ENCODE measurements at regions not wholly inside any gene's neighbourhood (a gene's known extent, or its start where the extent isn't known, plus 50 kb on each side); places are given as distances from the start of the nearest gene placed in this dataset.

DNA sequence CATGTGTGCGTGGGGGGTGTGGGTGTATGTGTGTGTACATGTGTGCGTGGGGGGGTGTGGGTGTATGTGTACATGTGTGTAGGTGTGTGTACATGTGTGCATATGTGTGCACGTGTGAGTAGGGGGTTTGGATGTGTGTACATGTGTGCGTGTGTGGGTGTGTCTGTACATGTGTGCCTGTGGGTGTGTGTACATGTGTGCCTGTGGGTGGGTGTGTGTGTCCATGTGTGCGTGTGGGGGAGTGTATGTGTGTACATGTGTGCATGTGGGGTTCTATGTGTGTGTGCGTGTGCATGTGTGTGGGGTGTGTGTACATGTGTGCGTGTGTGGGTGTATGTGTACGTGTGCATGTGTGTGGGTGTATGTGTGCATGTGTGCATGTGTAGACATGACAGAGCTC is 129.1 kb downstream of the C16orf95 start:
- peak overlapping the region; percentile 2 for H3K4ac ChIP-seq (ENCODE audit: low read length)
- no peak overlapping the region for H4K91ac ChIP-seq (ENCODE audit: low read depth, low read length, poor library complexity)
- peaks cover 6% of the 10 kb centered on the region for H3K79me1 ChIP-seq (ENCODE audit: low read depth, low read length)
- no peak overlapping the region for H4K8ac ChIP-seq (ENCODE audit: low read depth, low read length)
- peaks cover 0 to 17% of the 10 kb centered on the region in 2 donors for H3K9me3 ChIP-seq (replicated peaks in 1 of 2; ENCODE audit: control insufficient read depth in 2 of 2, insufficient read depth in 1 of 2, low read depth in 1 of 2, low read length in 2 of 2)
- H2BK12ac ChIP-seq (ENCODE audit: low read length), result no peak overlapping the region
- H3K9ac ChIP-seq (ENCODE audit: low read depth, low read length, poor library complexity), result peak overlapping the region; percentile 37
- H3K14ac ChIP-seq (ENCODE audit: low read length), result peak overlapping the region; percentile 50
- H3K23ac ChIP-seq (ENCODE audit: low read depth, low read length, poor library complexity), result peak overlapping the region; percentile 62
- H3K18ac ChIP-seq (ENCODE audit: low read length), result no peak overlapping the region
- peaks cover 0 to 4% of the 10 kb centered on the region in 2 donors for H3K36me3 ChIP-seq (replicated peaks in 1 of 2; ENCODE audit: control insufficient read depth in 2 of 2, insufficient read depth in 2 of 2, low read length in 2 of 2)
- no peak overlapping the region for H2AFZ ChIP-seq (ENCODE audit: low read length)
- no peak for DNase-seq (ENCODE audit: low spot score)
- no peak overlapping the region for H2AK5ac ChIP-seq (ENCODE audit: low read depth, low read length)
- no peak overlapping the region for H3K4me2 ChIP-seq (ENCODE audit: insufficient read depth, low read length, poor library complexity, severe bottlenecking)
- no peak overlapping the region for H3K27ac ChIP-seq (replicated peaks; ENCODE audit: low read length)
- H2BK5ac ChIP-seq (ENCODE audit: low read length), result no peak overlapping the region
- no CpG with 5 or more reads among the region's 8 CpGs for WGBS, 2 donors (ENCODE audit: extremely low coverage in 2 of 2, insufficient read length in 2 of 2, insufficient replicate concordance in 1 of 2)
- H3K27me3 ChIP-seq (ENCODE audit: control insufficient read depth in 3 of 3, insufficient read depth in 3 of 3, low read depth in 1 of 3, low read length in 3 of 3), result peaks cover 0 to 2% (median 0%) of the 10 kb centered on the region in 3 experiments
- no peak overlapping the region for H2BK120ac ChIP-seq (ENCODE audit: low read depth, low read length)
- no peak overlapping the region for H2BK15ac ChIP-seq (ENCODE audit: low read length)
- peaks cover 9 to 13% of the 10 kb centered on the region in 2 donors for H3K4me1 ChIP-seq (ENCODE audit: control insufficient read depth in 2 of 2, insufficient read depth in 1 of 2, low read depth in 1 of 2, low read length in 2 of 2)
- H3K4me3 ChIP-seq (ENCODE audit: low read length in 2 of 2), result peak overlapping the region in 1 of 2 donors; percentile 73

GRCh38 chr16:87189426-87189825 is 127.8 kb downstream of the C16orf95 start:
- Histone ChIP-seq H2BK12ac (ENCODE audit: low read length) (no peak overlapping the region), H3K4me1 (ENCODE audit: control insufficient read depth in 2 of 2, insufficient read depth in 1 of 2, low read depth in 1 of 2, low read length in 2 of 2) (peaks cover 9 to 13% of the 10 kb centered on the region in 2 donors), H3K27me3 (ENCODE audit: control insufficient read depth in 3 of 3, insufficient read depth in 3 of 3, low read depth in 1 of 3, low read length in 3 of 3) (peaks cover 0 to 2% (median 0%) of the 10 kb centered on the region in 3 experiments), H3K18ac (ENCODE audit: low read length) (no peak overlapping the region), H3K23ac (ENCODE audit: low read depth, low read length, poor library complexity) (no peak overlapping the region), H2AK5ac (ENCODE audit: low read depth, low read length) (no peak overlapping the region), H3K9ac (ENCODE audit: low read depth, low read length, poor library complexity) (no peak overlapping the region), H2BK120ac (ENCODE audit: low read depth, low read length) (no peak overlapping the region), H2AFZ (ENCODE audit: low read length) (no peak overlapping the region), H3K4me3 (ENCODE audit: low read length in 2 of 2) (no peak overlapping the region), H4K8ac (ENCODE audit: low read depth, low read length) (no peak overlapping the region), H4K91ac (ENCODE audit: low read depth, low read length, poor library complexity) (no peak overlapping the region), H3K4me2 (ENCODE audit: insufficient read depth, low read length, poor library complexity, severe bottlenecking) (no peak overlapping the region), H3K79me1 (ENCODE audit: low read depth, low read length) (peaks cover 6% of the 10 kb centered on the region), H3K9me3 (replicated peaks in 1 of 2; ENCODE audit: control insufficient read depth in 2 of 2, insufficient read depth in 1 of 2, low read depth in 1 of 2, low read length in 2 of 2) (peaks cover 0 to 20% of the 10 kb centered on the region in 2 donors), H3K27ac (replicated peaks; ENCODE audit: low read length) (no peak overlapping the region), H2BK5ac (ENCODE audit: low read length) (no peak overlapping the region), H3K36me3 (replicated peaks in 1 of 2; ENCODE audit: control insufficient read depth in 2 of 2, insufficient read depth in 2 of 2, low read length in 2 of 2) (peaks cover 0 to 4% of the 10 kb centered on the region in 2 donors), H3K14ac (ENCODE audit: low read length) (no peak overlapping the region), H3K4ac (ENCODE audit: low read length) (no peak overlapping the region), H2BK15ac (ENCODE audit: low read length) (no peak overlapping the region)
- no peak for DNase-seq (ENCODE audit: low spot score)
- WGBS, 2 donors (ENCODE audit: extremely low coverage in 2 of 2, insufficient read length in 2 of 2, insufficient replicate concordance in 1 of 2), result no CpG with 5 or more reads among the region's 8 CpGs

- H3K4me3 ChIP-seq (ENCODE audit: low read length in 2 of 2), result no peak overlapping the region
- H3K18ac ChIP-seq (ENCODE audit: low read length), result no peak overlapping the region
- no peak overlapping the region for H3K14ac ChIP-seq (ENCODE audit: low read length)
- no peak overlapping the region for H3K23ac ChIP-seq (ENCODE audit: low read depth, low read length, poor library complexity)
- no peak overlapping the region for H3K4me2 ChIP-seq (ENCODE audit: insufficient read depth, low read length, poor library complexity, severe bottlenecking)
- H3K27me3 ChIP-seq (ENCODE audit: control insufficient read depth in 3 of 3, insufficient read depth in 3 of 3, low read depth in 1 of 3, low read length in 3 of 3), result peaks cover 0 to 2% (median 0%) of the 10 kb centered on the region in 3 experiments
- H3K4ac ChIP-seq (ENCODE audit: low read length), result no peak overlapping the region
- peaks cover 6% of the 10 kb centered on the region for H3K79me1 ChIP-seq (ENCODE audit: low read depth, low read length)
- H2AK5ac ChIP-seq (ENCODE audit: low read depth, low read length), result no peak overlapping the region
- no peak overlapping the region for H2BK120ac ChIP-seq (ENCODE audit: low read depth, low read length)
- peaks cover 0 to 4% of the 10 kb centered on the region in 2 donors for H3K36me3 ChIP-seq (replicated peaks in 1 of 2; ENCODE audit: control insufficient read depth in 2 of 2, insufficient read depth in 2 of 2, low read length in 2 of 2)
- H3K4me1 ChIP-seq (ENCODE audit: control insufficient read depth in 2 of 2, insufficient read depth in 1 of 2, low read depth in 1 of 2, low read length in 2 of 2), result peaks cover 13 to 15% of the 10 kb centered on the region in 2 donors
- no peak overlapping the region for H3K9ac ChIP-seq (ENCODE audit: low read depth, low read length, poor library complexity)
- H4K91ac ChIP-seq (ENCODE audit: low read depth, low read length, poor library complexity), result no peak overlapping the region
- no peak overlapping the region for H3K27ac ChIP-seq (replicated peaks; ENCODE audit: low read length)
- no CpG with 5 or more reads among the region's 9 CpGs for WGBS, 2 donors (ENCODE audit: extremely low coverage in 2 of 2, insufficient read length in 2 of 2, insufficient replicate concordance in 1 of 2)
- H2BK5ac ChIP-seq (ENCODE audit: low read length), result no peak overlapping the region
- H4K8ac ChIP-seq (ENCODE audit: low read depth, low read length), result no peak overlapping the region
- no peak overlapping the region for H2BK15ac ChIP-seq (ENCODE audit: low read length)
- no peak overlapping the region for H2AFZ ChIP-seq (ENCODE audit: low read length)
- H3K9me3 ChIP-seq (replicated peaks in 1 of 2; ENCODE audit: control insufficient read depth in 2 of 2, insufficient read depth in 1 of 2, low read depth in 1 of 2, low read length in 2 of 2), result peaks cover 0 to 20% of the 10 kb centered on the region in 2 donors
- DNase-seq (ENCODE audit: low spot score), result no peak
- H2BK12ac ChIP-seq (ENCODE audit: low read length), result no peak overlapping the region
Measured at GRCh38 chr16:87190288-87191230, 126.6 kb downstream of the C16orf95 start.

- Histone ChIP-seq H2BK15ac (ENCODE audit: low read length) (no peak overlapping the region), H3K18ac (ENCODE audit: low read length) (no peak overlapping the region), H3K14ac (ENCODE audit: low read length) (no peak overlapping the region), H4K91ac (ENCODE audit: low read depth, low read length, poor library complexity) (no peak overlapping the region), H3K79me1 (ENCODE audit: low read depth, low read length) (peaks cover 2% of the 10 kb centered on the region), H2BK12ac (ENCODE audit: low read length) (no peak overlapping the region), H3K27ac (replicated peaks; ENCODE audit: low read length) (no peak overlapping the region), H2AK5ac (ENCODE audit: low read depth, low read length) (no peak overlapping the region), H3K9me3 (replicated peaks in 1 of 2; ENCODE audit: control insufficient read depth in 2 of 2, insufficient read depth in 1 of 2, low read depth in 1 of 2, low read length in 2 of 2) (peaks cover 0 to 12% of the 10 kb centered on the region in 2 donors), H3K4me2 (ENCODE audit: insufficient read depth, low read length, poor library complexity, severe bottlenecking) (no peak overlapping the region), H4K8ac (ENCODE audit: low read depth, low read length) (no peak overlapping the region), H2AFZ (ENCODE audit: low read length) (no peak overlapping the region), H3K4me1 (ENCODE audit: control insufficient read depth in 2 of 2, insufficient read depth in 1 of 2, low read depth in 1 of 2, low read length in 2 of 2) (peaks cover 0 to 6% of the 10 kb centered on the region in 2 donors), H3K4ac (ENCODE audit: low read length) (no peak overlapping the region), H2BK5ac (ENCODE audit: low read length) (no peak overlapping the region), H3K23ac (ENCODE audit: low read depth, low read length, poor library complexity) (no peak overlapping the region), H3K4me3 (ENCODE audit: low read length in 2 of 2) (no peak overlapping the region), H3K27me3 (ENCODE audit: control insufficient read depth in 3 of 3, insufficient read depth in 3 of 3, low read depth in 1 of 3, low read length in 3 of 3) (peaks cover 0 to 2% (median 0%) of the 10 kb centered on the region in 3 experiments), H3K9ac (ENCODE audit: low read depth, low read length, poor library complexity) (no peak overlapping the region), H3K36me3 (replicated peaks in 1 of 2; ENCODE audit: control insufficient read depth in 2 of 2, insufficient read depth in 2 of 2, low read length in 2 of 2) (peaks cover 0 to 2% of the 10 kb centered on the region in 2 donors), H2BK120ac (ENCODE audit: low read depth, low read length) (no peak overlapping the region)
- no CpG with 5 or more reads among the region's 16 CpGs for WGBS, 2 donors (ENCODE audit: extremely low coverage in 2 of 2, insufficient read length in 2 of 2, insufficient replicate concordance in 1 of 2)
- DNase-seq (ENCODE audit: low spot score), result no peak
Measured at GRCh38 chr16:87192452-87193073, 124.6 kb downstream of the C16orf95 start.
